ENCODE measurements at regions not wholly inside any gene's neighbourhood (a gene's known extent, or its start where the extent isn't known, plus 50 kb on each side); places are given as distances from the start of the nearest gene placed in this dataset.

GRCh38 chr12:68461645-68462044, 129.5 kb upstream of the MDM1 start:
- H3K27ac ChIP-seq (ENCODE audit: low read depth, low read length): no peak overlapping the region
- H3K4me1 ChIP-seq (ENCODE audit: control insufficient read depth in 1 of 2, insufficient read depth in 2 of 2, low read length in 2 of 2): no peaks in the 10 kb centered on the region
- H3K79me2 ChIP-seq (ENCODE audit: insufficient read depth, low read length): no peaks in the 10 kb centered on the region
- intact Hi-C loops (cut with micrococcal nuclease): no loop called here
- ChIA-PET RAD21 (ENCODE audit: low non-redundant PET in 1 of 2, low total read pairs in 2 of 2, uncharacterized antibody in 2 of 2, unreplicated experiment in 2 of 2) (no interaction called here), CTCF (no interaction called here), POLR2A (no interaction called here)
- no peak overlapping the region for H2AFZ ChIP-seq (ENCODE audit: low read depth, low read length, poor library complexity, severe bottlenecking)
- DNase-seq (ENCODE audit: low read depth, low spot score) (no peak), ATAC-seq (no peak)
- H3K27me3 ChIP-seq (ENCODE audit: insufficient read depth, low read length): no peaks in the 10 kb centered on the region
- H4K20me1 ChIP-seq (ENCODE audit: insufficient read depth): no peaks in the 10 kb centered on the region
- H3K36me3 ChIP-seq (ENCODE audit: control insufficient read depth in 1 of 2, insufficient read depth in 2 of 2, low read length in 2 of 2): no peaks in the 10 kb centered on the region
- H3K9me3 ChIP-seq (ENCODE audit: control insufficient read depth in 1 of 2, insufficient read depth in 1 of 2, low read depth in 1 of 2, low read length in 2 of 2): no peaks in the 10 kb centered on the region
- H3K9ac ChIP-seq (ENCODE audit: low read length): no peak overlapping the region
- H3K4me2 ChIP-seq (ENCODE audit: low read length): no peak overlapping the region
- no TSS peak for BruUV-seq (replicated peaks)
- TF ChIP-seq ATF3 (IDR thresholded peaks at IDR 0.05) (no peak), RAD21 (IDR thresholded peaks at IDR 0.05; ENCODE audit: low read depth) (no peak), SRF (IDR thresholded peaks at IDR 0.05; ENCODE audit: low read depth) (no peak), ELF1 (IDR thresholded peaks at IDR 0.05; ENCODE audit: borderline replicate concordance, low read depth) (no peak), CTCF (IDR thresholded peaks at IDR 0.05 in 2 of 3, conservative IDR thresholded peaks at IDR 0.05 in 1 of 3; ENCODE audit: borderline replicate concordance in 1 of 3, insufficient read depth in 1 of 3, low read depth in 2 of 3, low read length in 2 of 3) (no peak)
- H3K4me3 ChIP-seq (replicated peaks in 1 of 2; ENCODE audit: low read depth in 1 of 2, low read length in 2 of 2): no peak overlapping the region
- no peaks in the 10 kb centered on the region for H3K9me2 ChIP-seq (ENCODE audit: insufficient read depth)

DNA sequence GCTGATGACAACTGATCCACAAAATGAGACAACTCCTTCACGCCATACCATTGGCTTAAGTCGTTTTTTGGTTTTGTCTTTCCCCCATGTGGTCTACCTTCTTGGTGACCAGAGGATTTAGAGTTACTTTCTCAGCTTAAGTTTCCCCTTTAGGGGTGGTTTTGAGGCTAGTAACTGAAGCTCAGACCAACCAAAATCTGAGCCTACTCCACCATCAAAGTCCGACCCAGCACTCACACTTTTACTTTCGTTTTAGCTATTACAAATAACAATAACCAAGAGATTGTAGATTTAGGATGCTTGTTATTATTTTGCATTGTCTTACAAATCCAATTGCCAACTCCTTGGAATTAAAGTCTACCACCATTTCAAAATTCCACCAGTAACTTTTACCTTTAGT, 130.6 kb upstream of the MDM1 start:
- ATAC-seq: no peak
- POLR2A ChIA-PET: no interaction called here
- H3K9me2 ChIP-seq (ENCODE audit: insufficient read depth): no peaks in the 10 kb centered on the region
- no peak for TF ChIP-seq ELF1 (IDR thresholded peaks at IDR 0.05; ENCODE audit: borderline replicate concordance, low read depth)
- no peak for TF ChIP-seq REST (IDR thresholded peaks at IDR 0.05; ENCODE audit: low read depth)
- TF ChIP-seq EZH2 (IDR thresholded peaks at IDR 0.05): no peak
- no peak for TF ChIP-seq EZH2phosphoT487 (IDR thresholded peaks at IDR 0.05; ENCODE audit: borderline replicate concordance)
- no peaks in the 10 kb centered on the region for H3K9me3 ChIP-seq (ENCODE audit: control insufficient read depth in 1 of 2, insufficient read depth in 1 of 2, low read depth in 1 of 2, low read length in 2 of 2)
- H3K4me1 ChIP-seq (ENCODE audit: control insufficient read depth in 1 of 2, insufficient read depth in 2 of 2, low read length in 2 of 2): no peaks in the 10 kb centered on the region
- RAD21 ChIA-PET (ENCODE audit: low non-redundant PET in 1 of 2, low total read pairs in 2 of 2, uncharacterized antibody in 2 of 2, unreplicated experiment in 2 of 2): no interaction called here
- H3K36me3 ChIP-seq (ENCODE audit: control insufficient read depth in 1 of 2, insufficient read depth in 2 of 2, low read length in 2 of 2): no peaks in the 10 kb centered on the region
- no peak overlapping the region for H2AFZ ChIP-seq (ENCODE audit: low read depth, low read length, poor library complexity, severe bottlenecking)
- no peak overlapping the region for H3K4me2 ChIP-seq (ENCODE audit: low read length)
- H3K9ac ChIP-seq (ENCODE audit: low read length): no peak overlapping the region
- no TSS peak for BruUV-seq (replicated peaks)
- no peak overlapping the region for H3K4me3 ChIP-seq (replicated peaks in 1 of 2; ENCODE audit: low read depth in 1 of 2, low read length in 2 of 2)
- no peak overlapping the region for H3K27ac ChIP-seq (ENCODE audit: low read depth, low read length)
- DNase-seq (ENCODE audit: low read depth, low spot score): no peak
- H3K27me3 ChIP-seq (ENCODE audit: insufficient read depth, low read length): no peaks in the 10 kb centered on the region
- intact Hi-C loops (cut with micrococcal nuclease): no loop called here
- H3K79me2 ChIP-seq (ENCODE audit: insufficient read depth, low read length): no peaks in the 10 kb centered on the region
- H4K20me1 ChIP-seq (ENCODE audit: insufficient read depth): no peaks in the 10 kb centered on the region
- CTCF ChIA-PET: no interaction called here
